HepG2 (cell line): ENCODE measurements at regions not wholly inside any gene's neighbourhood (a gene's known extent, or its start where the extent isn't known, plus 50 kb on each side); places are given as distances from the start of the nearest gene placed in this dataset.

Experiments
- ATAC-seq: fragments of 200-7000 bp; cut with Tn5 transposase; 3 replicates; pipeline ENCODE4 v1.9.1; 2020; ENCODE audit warnings: mild to moderate bottlenecking, moderate library complexity
- BruUV-seq: library from RNA; stranded (reverse); fragments of 400-500 nt; replicated peaks from 2 replicates; lab custom pipeline; 2021; lab: Mats Ljungman, UMichigan
- CTCF ChIA-PET: fragments of 300-600 bp; formaldehyde crosslinking; extraction: SDS; loops from one replicate; lab custom pipeline; 2021; ENCODE audit warnings: low total read pairs, inconsistent platforms, low intra/inter-chr PET ratio; lab: Yijun Ruan, JAX
- POLR2A ChIA-PET: fragments of 350-600 bp; sonication (Branson Sonifier 250); formaldehyde crosslinking; loops from one replicate; lab custom pipeline; 2020; ENCODE audit warnings: antibody characterized with exemption, inconsistent platforms; lab: Yijun Ruan, JAX
- DNase-seq: peaks from one replicate; pipeline ENCODE4 v3.0.0-alpha.2; 2015; ENCODE audit warnings: low spot score
- FAIRE-seq: peaks from 3 replicates; lab custom pipeline; 2011; peaks lifted over from hg19 to GRCh38; lab: Jason Lieb, UNC
- H2AFZ ChIP-seq: one replicate; pipeline ENCODE4 v1.6.1; 2011; ENCODE audit warnings: low read length, inconsistent platforms
- H3K27ac ChIP-seq: fragments of 300-600 bp; 3 replicates; pipeline ENCODE4 v1.8.0; 2011; ENCODE audit warnings: mixed run types, mild to moderate bottlenecking, mixed read lengths, low read length, inconsistent platforms; ENCODE audit not compliant: insufficient read depth; ENCODE audit errors: extremely low read length
- H3K27me3 ChIP-seq, 2 experiments: fragments of 200-600 bp in 1 of 2; 2 replicates in 1 of 2; 3 replicates in 1 of 2; pipeline versions ENCODE4 v1.6.0 to v1.8.0; 2011; ENCODE audit warnings: low read length in 2 of 2, mild to moderate bottlenecking in 2 of 2, moderate library complexity in 2 of 2, inconsistent platforms in 1 of 2; ENCODE audit not compliant: insufficient read depth in 2 of 2, control insufficient read depth in 1 of 2
- H3K36me3 ChIP-seq, 2 experiments: fragments of 200-600 bp in 1 of 2; replicated peaks in 1 of 2; 2 replicates in 1 of 2; 3 replicates in 1 of 2; pipeline versions ENCODE4 v1.5.1 to v1.8.0; 2011; ENCODE audit warnings: low read length in 2 of 2, inconsistent platforms in 1 of 2; ENCODE audit not compliant: insufficient read depth in 2 of 2, control insufficient read depth in 1 of 2
- H3K4me1 ChIP-seq: 2 replicates; pipeline ENCODE4 v1.5.1; 2012; ENCODE audit warnings: low read length, inconsistent platforms; ENCODE audit not compliant: insufficient read depth
- H3K4me2 ChIP-seq: 2 replicates; pipeline ENCODE4 v1.6.0; 2011; ENCODE audit warnings: low read depth, low read length, inconsistent platforms
- H3K4me3 ChIP-seq, 3 experiments: fragments of 200-600 bp in 1 of 3; sonication (generic), shearing (Covaris generic) in 1 of 3; replicated peaks in 1 of 3; 2 replicates each; pipeline ENCODE4 v1.5.1; 2011 to 2016; ENCODE audit warnings: low read length in 3 of 3, inconsistent platforms in 2 of 3, low read depth in 2 of 3, mild to moderate bottlenecking in 2 of 3, control low read depth in 1 of 3, mixed read lengths in 1 of 3; ENCODE audit not compliant: insufficient read depth in 1 of 3
- H3K79me2 ChIP-seq: one replicate; pipeline ENCODE4 v1.6.1; 2011; ENCODE audit warnings: low read length, inconsistent platforms; ENCODE audit not compliant: insufficient read depth
- H3K9ac ChIP-seq: 2 replicates; pipeline ENCODE4 v1.6.0; 2011; ENCODE audit warnings: mild to moderate bottlenecking, low read depth, low read length, inconsistent platforms; ENCODE audit not compliant: insufficient read depth
- H3K9me3 ChIP-seq: 2 replicates; pipeline ENCODE4 v1.5.1; 2012; ENCODE audit warnings: mild to moderate bottlenecking, low read length
- H4K20me1 ChIP-seq: 2 replicates; pipeline ENCODE4 v1.6.0; 2011; ENCODE audit warnings: inconsistent platforms, mild to moderate bottlenecking, low read length, moderate library complexity; ENCODE audit not compliant: insufficient read depth
- HMGXB3 ChIP-seq: sonication (generic); formaldehyde crosslinking; IDR thresholded peaks from 2 replicates; pipeline ENCODE4 v1.4.0; 2020; ENCODE audit warnings: missing genetic modification reagents, borderline replicate concordance
- PCBP1 ChIP-seq: fragments of 200-400 bp; formaldehyde crosslinking; IDR thresholded peaks from 2 replicates; pipeline ENCODE4 v1.6.1; 2017; ENCODE audit warnings: mild to moderate bottlenecking, low read depth, low read length, borderline replicate concordance
- SMARCC2 ChIP-seq: fragments of 450-650 bp; IDR thresholded peaks from 2 replicates; pipeline ENCODE4 v1.6.1; 2017; ENCODE audit warnings: antibody characterized with exemption, mild to moderate bottlenecking
- SNAPC2 ChIP-seq: sonication (generic); formaldehyde crosslinking; IDR thresholded peaks from 2 replicates; pipeline ENCODE4 v1.8.1; 2022; ENCODE audit warnings: mild to moderate bottlenecking, missing genetic modification reagents
- SP140L ChIP-seq: sonication (generic); formaldehyde crosslinking; IDR thresholded peaks from 2 replicates; pipeline ENCODE4 v1.4.0; 2020; ENCODE audit warnings: missing genetic modification reagents, borderline replicate concordance
- ZBTB7B ChIP-seq: sonication (generic); formaldehyde crosslinking; IDR thresholded peaks from 2 replicates; pipeline ENCODE4 v1.4.0; 2020; ENCODE audit warnings: missing genetic modification reagents
- WGBS: methylation state at CpG from one replicate; pipeline ENCODE4 v1.1.6; 2017; ENCODE audit warnings: low lambda C conversion rate; 5-methylcytosine and 5-hydroxymethylcytosine counted together
- in situ Hi-C: cut with HindIII; loops from 2 replicates; pipeline ENCODE4 v1.10.0; 2017; ENCODE audit warnings: low pct_unique_long_range_greater_than_20kb; ENCODE audit not compliant: extremely low pct_ligation_motif_present
- intact Hi-C: fragments of 100-400 bp; cut with micrococcal nuclease; formaldehyde crosslinking; loops from one replicate; pipeline ENCODE4 v1.10.0; 2022; ENCODE audit not compliant: unreplicated experiment

- no peaks in the 10 kb centered on the region for H3K36me3 ChIP-seq
- POLR2A ChIA-PET, result no interaction called here
- no peaks in the 10 kb centered on the region for H3K79me2 ChIP-seq
- FAIRE-seq (no peak), ATAC-seq (no peak), DNase-seq (no peak)
- under 1% methylated on average over 4 of the region's 4 CpGs for WGBS
- no TSS peak for BruUV-seq
- no peak overlapping the region for H3K4me3 ChIP-seq
- H3K4me2 ChIP-seq, result no peak overlapping the region
- H3K9ac ChIP-seq, result no peak overlapping the region
- peaks cover 85% of the 10 kb centered on the region for H3K9me3 ChIP-seq
- intact Hi-C loops, result no loop called here
- no peaks in the 10 kb centered on the region for H3K27me3 ChIP-seq
- H3K4me1 ChIP-seq, result no peaks in the 10 kb centered on the region
- H3K27ac ChIP-seq, result no peak overlapping the region
- H2AFZ ChIP-seq, result no peak overlapping the region
- CTCF ChIA-PET, result no interaction called here
- H4K20me1 ChIP-seq, result no peaks in the 10 kb centered on the region
- in situ Hi-C loops, result no loop called here
- TF ChIP-seq HMGXB3 (CRISPR knock-in tag), result no peak
- no peak for TF ChIP-seq SNAPC2 (CRISPR knock-in tag)
- TF ChIP-seq PCBP1, result no peak
- TF ChIP-seq SP140L (CRISPR knock-in tag), result no peak
- TF ChIP-seq SMARCC2, result no peak
- no peak for TF ChIP-seq ZBTB7B
Measured at GRCh38 chr1:239458144-239458500, 71.8 kb downstream of the CHRM3 start.
